ENCODE measurements at regions not wholly inside any gene's neighbourhood (a gene's known extent, or its start where the extent isn't known, plus 50 kb on each side); places are given as distances from the start of the nearest gene placed in this dataset.

DNA sequence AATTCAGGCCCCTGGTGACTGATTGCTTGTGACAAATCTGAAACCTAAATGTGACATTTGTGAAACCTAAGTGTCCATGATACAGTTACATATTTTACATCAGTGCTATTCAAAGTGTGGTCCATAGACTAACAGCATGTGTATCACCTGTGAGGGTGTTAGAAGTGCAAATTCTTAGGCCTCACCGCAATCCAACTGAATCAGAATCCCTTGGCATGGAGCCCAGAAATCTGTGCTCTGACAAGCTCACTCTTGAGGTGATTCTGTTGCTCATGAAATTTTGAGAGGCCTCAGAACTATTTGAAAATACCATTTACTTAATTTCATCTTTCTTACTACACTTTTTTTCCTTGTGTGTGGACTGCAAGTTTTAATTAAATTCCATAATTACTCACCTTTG lies 587.9 kb downstream of the ADGRL2 start (continued):
- TF ChIP-seq, protein P1, sequence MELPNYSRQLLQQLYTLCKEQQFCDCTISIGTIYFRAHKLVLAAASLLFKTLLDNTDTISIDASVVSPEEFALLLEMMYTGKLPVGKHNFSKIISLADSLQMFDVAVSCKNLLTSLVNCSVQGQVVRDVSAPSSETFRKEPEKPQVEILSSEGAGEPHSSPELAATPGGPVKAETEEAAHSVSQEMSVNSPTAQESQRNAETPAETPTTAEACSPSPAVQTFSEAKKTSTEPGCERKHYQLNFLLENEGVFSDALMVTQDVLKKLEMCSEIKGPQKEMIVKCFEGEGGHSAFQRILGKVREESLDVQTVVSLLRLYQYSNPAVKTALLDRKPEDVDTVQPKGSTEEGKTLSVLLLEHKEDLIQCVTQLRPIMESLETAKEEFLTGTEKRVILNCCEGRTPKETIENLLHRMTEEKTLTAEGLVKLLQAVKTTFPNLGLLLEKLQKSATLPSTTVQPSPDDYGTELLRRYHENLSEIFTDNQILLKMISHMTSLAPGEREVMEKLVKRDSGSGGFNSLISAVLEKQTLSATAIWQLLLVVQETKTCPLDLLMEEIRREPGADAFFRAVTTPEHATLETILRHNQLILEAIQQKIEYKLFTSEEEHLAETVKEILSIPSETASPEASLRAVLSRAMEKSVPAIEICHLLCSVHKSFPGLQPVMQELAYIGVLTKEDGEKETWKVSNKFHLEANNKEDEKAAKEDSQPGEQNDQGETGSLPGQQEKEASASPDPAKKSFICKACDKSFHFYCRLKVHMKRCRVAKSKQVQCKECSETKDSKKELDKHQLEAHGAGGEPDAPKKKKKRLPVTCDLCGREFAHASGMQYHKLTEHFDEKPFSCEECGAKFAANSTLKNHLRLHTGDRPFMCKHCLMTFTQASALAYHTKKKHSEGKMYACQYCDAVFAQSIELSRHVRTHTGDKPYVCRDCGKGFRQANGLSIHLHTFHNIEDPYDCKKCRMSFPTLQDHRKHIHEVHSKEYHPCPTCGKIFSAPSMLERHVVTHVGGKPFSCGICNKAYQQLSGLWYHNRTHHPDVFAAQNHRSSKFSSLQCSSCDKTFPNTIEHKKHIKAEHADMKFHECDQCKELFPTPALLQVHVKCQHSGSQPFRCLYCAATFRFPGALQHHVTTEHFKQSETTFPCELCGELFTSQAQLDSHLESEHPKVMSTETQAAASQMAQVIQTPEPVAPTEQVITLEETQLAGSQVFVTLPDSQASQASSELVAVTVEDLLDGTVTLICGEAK (IDR thresholded peaks at IDR 0.05; ENCODE audit: borderline replicate concordance) = no peak
- no peak for TF ChIP-seq SREBF1 (IDR thresholded peaks at IDR 0.05; ENCODE audit: low read length)
- TF ChIP-seq RBBP5 (conservative IDR thresholded peaks at IDR 0.05) = no peak
- TF ChIP-seq NFXL1 (IDR thresholded peaks at IDR 0.05; ENCODE audit: borderline replicate concordance) = no peak
- TF ChIP-seq EGR1 (IDR thresholded peaks at IDR 0.05; ENCODE audit: borderline replicate concordance in 1 of 2, low read depth in 2 of 2, low read length in 2 of 2) = no peak
- no peak for TF ChIP-seq SMAD1 (IDR thresholded peaks at IDR 0.05; ENCODE audit: low read depth, partially characterized antibody)

- Histone ChIP-seq H2AFZ (ENCODE audit: control insufficient read depth, low read depth, low read length) (no peak overlapping the region), H4K20me1 (ENCODE audit: control insufficient read depth, insufficient read depth) (no peaks in the 10 kb centered on the region), H3K79me2 (ENCODE audit: control insufficient read depth, insufficient read depth, low read length) (no peaks in the 10 kb centered on the region), H3K9ac (ENCODE audit: control insufficient read depth, insufficient read depth, low read length) (no peak overlapping the region), H3K27me3 (replicated peaks in 1 of 2; ENCODE audit: control insufficient read depth in 2 of 2, insufficient read depth in 2 of 2, low read length in 1 of 2) (no peaks in the 10 kb centered on the region), H3K36me3 (ENCODE audit: control insufficient read depth in 2 of 2, insufficient read depth in 2 of 2, low read length in 1 of 2) (no peaks in the 10 kb centered on the region), H3K4me2 (ENCODE audit: control insufficient read depth, insufficient read depth) (no peak overlapping the region), H3K27ac (ENCODE audit: control insufficient read depth, insufficient read depth) (no peak overlapping the region), H3K9me3 (replicated peaks; ENCODE audit: control insufficient read depth, insufficient read depth, low read length) (no peaks in the 10 kb centered on the region), H3K4me3 (no peak overlapping the region), H3K4me1 (ENCODE audit: control insufficient read depth, insufficient read depth, low read length) (no peaks in the 10 kb centered on the region)
- ChIA-PET RAD21 (ENCODE audit: unreplicated experiment) (no interaction called here), POLR2A (no interaction called here), CTCF (interaction anchor here (0.8 to 2.6 kb wide), 4 partner anchors 9 to 121 kb away, joined by 3 to 13 read pairs (median 3); no protein-coding TSS in a partner anchor), SMC1A (ENCODE audit: uncharacterized antibody, unreplicated experiment) (interaction anchor here (0.8 to 2.9 kb wide), 8 partner anchors 8 to 223 kb away, joined by 3 to 13 read pairs (median 6); no protein-coding TSS in a partner anchor)
- no TSS peak for BruUV-seq (replicated peaks)
- FAIRE-seq (no peak), DNase-seq (ENCODE audit: low read depth, low spot score) (no peak), ATAC-seq (no peak)
- 48% methylated on average over 2 of the region's 2 CpGs for whole genome bisulfite sequencing (ENCODE audit: insufficient coverage, insufficient replicate concordance, low lambda C conversion rate, missing lambda C conversion rate)
- intact Hi-C loops (cut with micrococcal nuclease; ENCODE audit: unreplicated experiment) (no loop called here), in situ Hi-C loops (cut with MboI) (no loop called here)
- TF ChIP-seq NR2C2 (IDR thresholded peaks at IDR 0.05; ENCODE audit: borderline replicate concordance, control insufficient read depth, insufficient read length, low read depth) (no peak), EP300 (IDR thresholded peaks at IDR 0.05; ENCODE audit: borderline replicate concordance in 1 of 2, control insufficient read depth in 1 of 2, low read depth in 2 of 2, low read length in 2 of 2) (no peak), ZNF592 (IDR thresholded peaks at IDR 0.05) (no peak)
- TF ChIP-seq, protein P2, sequence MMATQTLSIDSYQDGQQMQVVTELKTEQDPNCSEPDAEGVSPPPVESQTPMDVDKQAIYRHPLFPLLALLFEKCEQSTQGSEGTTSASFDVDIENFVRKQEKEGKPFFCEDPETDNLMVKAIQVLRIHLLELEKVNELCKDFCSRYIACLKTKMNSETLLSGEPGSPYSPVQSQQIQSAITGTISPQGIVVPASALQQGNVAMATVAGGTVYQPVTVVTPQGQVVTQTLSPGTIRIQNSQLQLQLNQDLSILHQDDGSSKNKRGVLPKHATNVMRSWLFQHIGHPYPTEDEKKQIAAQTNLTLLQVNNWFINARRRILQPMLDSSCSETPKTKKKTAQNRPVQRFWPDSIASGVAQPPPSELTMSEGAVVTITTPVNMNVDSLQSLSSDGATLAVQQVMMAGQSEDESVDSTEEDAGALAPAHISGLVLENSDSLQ (IDR thresholded peaks at IDR 0.05) = no peak
Observed at GRCh38 chr1:82387012-82387366, 586.3 kb downstream of the ADGRL2 start.
